Thoracic aorta (tissue), 2 donors: ENCODE measurements at regions not wholly inside any gene's neighbourhood (a gene's known extent, or its start where the extent isn't known, plus 50 kb on each side); places are given as distances from the start of the nearest gene placed in this dataset.

Experiments
- ATAC-seq: fragments of 150-250 bp; one replicate; pipeline ENCODE4 v1.8.0; 2017; ENCODE audit warnings: low read depth; ENCODE audit not compliant: insufficient number of reproducible peaks, low FRiP score
- DNase-seq: peaks from one replicate; pipeline ENCODE4 v3.0.0-alpha.2; 2020; ENCODE audit warnings: low spot score
- H3K27ac ChIP-seq, 2 donors: fragments of 200-600 bp; sonication (generic); 1 replicate in 1 of 2; 2 replicates in 1 of 2; pipeline ENCODE4 v1.5.1; 2016; ENCODE audit warnings: mild to moderate bottlenecking in 2 of 2, moderate library complexity in 2 of 2
- H3K27me3 ChIP-seq: fragments of 200-600 bp; sonication (generic); replicated peaks from 2 replicates; pipeline ENCODE4 v1.6.0; 2016; ENCODE audit warnings: mild to moderate bottlenecking; ENCODE audit not compliant: insufficient read depth
- H3K36me3 ChIP-seq: fragments of 200-600 bp; sonication (generic); one replicate; pipeline ENCODE4 v1.5.1; 2016
- H3K4me1 ChIP-seq, 2 donors: fragments of 200-600 bp; sonication (generic); 1 replicate in 1 of 2; 2 replicates in 1 of 2; pipeline versions ENCODE4 v1.5.1 to v1.6.0; 2016; ENCODE audit warnings: low read depth in 2 of 2, mild to moderate bottlenecking in 1 of 2; ENCODE audit not compliant: control insufficient read depth in 1 of 2
- H3K4me3 ChIP-seq: fragments of 200-600 bp; sonication (generic); 2 replicates; pipeline ENCODE4 v1.5.1; 2016; ENCODE audit warnings: mild to moderate bottlenecking
- H3K9me3 ChIP-seq: fragments of 200-600 bp; sonication (generic); 2 replicates; pipeline ENCODE4 v1.5.1; 2016
- TF ChIP-seq, protein P1 (sequence below): fragments of 200-600 bp; sonication (generic); IDR thresholded peaks from one replicate; pipeline ENCODE4 v1.5.1; 2019; ENCODE audit warnings: antibody characterized with exemption

DNA sequence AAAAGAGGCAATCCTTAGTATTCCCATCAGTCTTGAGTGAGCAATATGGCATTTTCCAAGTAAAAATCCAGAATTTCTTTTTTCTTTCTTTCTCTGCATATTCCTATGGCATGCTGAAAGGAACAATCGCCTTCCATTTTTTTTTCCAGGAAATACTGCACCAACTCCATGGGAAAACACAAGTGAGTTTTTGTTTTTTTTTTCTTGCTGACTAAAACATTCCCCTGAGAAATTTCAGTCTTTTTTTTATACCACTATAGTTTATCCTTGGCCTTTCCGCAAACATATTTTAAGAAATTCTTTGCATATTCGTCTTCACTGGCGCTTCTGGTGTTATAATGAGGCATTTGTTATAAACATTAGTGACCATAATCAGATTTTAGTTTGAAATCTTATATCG is 429.6 kb upstream of the MDFIC2 start:
- Histone ChIP-seq H3K4me3 (no peak overlapping the region), H3K4me1 (peaks cover 0 to 3% of the 10 kb centered on the region in 2 donors), H3K27ac (no peak overlapping the region), H3K9me3 (no peaks in the 10 kb centered on the region), H3K36me3 (no peaks in the 10 kb centered on the region), H3K27me3 (no peaks in the 10 kb centered on the region)
- DNase-seq (no peak), ATAC-seq (no peak)
- TF ChIP-seq, protein P1, sequence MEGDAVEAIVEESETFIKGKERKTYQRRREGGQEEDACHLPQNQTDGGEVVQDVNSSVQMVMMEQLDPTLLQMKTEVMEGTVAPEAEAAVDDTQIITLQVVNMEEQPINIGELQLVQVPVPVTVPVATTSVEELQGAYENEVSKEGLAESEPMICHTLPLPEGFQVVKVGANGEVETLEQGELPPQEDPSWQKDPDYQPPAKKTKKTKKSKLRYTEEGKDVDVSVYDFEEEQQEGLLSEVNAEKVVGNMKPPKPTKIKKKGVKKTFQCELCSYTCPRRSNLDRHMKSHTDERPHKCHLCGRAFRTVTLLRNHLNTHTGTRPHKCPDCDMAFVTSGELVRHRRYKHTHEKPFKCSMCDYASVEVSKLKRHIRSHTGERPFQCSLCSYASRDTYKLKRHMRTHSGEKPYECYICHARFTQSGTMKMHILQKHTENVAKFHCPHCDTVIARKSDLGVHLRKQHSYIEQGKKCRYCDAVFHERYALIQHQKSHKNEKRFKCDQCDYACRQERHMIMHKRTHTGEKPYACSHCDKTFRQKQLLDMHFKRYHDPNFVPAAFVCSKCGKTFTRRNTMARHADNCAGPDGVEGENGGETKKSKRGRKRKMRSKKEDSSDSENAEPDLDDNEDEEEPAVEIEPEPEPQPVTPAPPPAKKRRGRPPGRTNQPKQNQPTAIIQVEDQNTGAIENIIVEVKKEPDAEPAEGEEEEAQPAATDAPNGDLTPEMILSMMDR, result no peak

DNA sequence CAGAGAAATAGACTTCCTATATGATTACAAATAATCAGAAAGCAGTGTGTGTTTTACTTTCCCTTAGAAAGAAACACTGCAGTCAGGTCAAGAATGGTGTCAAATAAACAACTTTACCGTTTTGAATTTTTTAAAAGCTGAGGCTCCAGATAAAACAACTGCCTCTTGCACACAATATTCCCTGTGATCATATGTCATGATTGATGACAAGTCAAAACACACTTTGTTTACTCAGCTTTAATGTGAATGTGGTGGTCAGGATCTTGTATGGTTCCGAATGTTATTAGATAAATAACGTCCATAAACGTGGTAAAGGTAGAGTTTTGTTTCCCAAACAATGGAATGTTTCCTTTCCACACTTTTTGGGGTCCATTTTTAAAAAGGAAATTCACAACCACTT is 428.4 kb upstream of the MDFIC2 start:
- H3K4me3 ChIP-seq, result no peak overlapping the region
- ATAC-seq, result no peak
- H3K36me3 ChIP-seq, result no peaks in the 10 kb centered on the region
- DNase-seq, result no peak
- H3K27ac ChIP-seq, result no peak overlapping the region
- H3K27me3 ChIP-seq, result no peaks in the 10 kb centered on the region
- H3K9me3 ChIP-seq, result no peaks in the 10 kb centered on the region
- TF ChIP-seq, protein P1, result no peak
- H3K4me1 ChIP-seq, result peaks cover 0 to 3% of the 10 kb centered on the region in 2 donors

DNA sequence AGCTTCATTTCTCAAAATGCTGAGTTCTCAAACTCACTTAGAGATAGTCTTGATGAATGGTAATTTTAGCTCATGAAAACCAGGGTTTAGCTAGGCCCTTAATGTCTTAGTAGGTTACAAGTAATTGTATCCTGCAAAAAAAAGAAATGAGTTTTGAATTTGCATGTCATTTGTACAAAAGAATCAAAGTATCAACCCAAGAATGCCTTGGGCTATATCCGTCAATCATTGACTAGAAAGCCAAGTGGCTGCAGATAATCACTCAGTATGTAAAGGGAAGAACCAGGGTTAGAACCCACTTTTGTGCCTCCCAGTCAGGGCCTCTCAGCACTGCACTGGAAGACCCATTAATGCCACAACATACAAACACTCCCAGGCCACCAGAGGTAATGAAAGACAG is 427.6 kb upstream of the MDFIC2 start:
- ATAC-seq (no peak), DNase-seq (no peak)
- no peaks in the 10 kb centered on the region for H3K9me3 ChIP-seq
- H3K27ac ChIP-seq, result no peak overlapping the region
- peaks cover 0 to 3% of the 10 kb centered on the region in 2 donors for H3K4me1 ChIP-seq
- no peak overlapping the region for H3K4me3 ChIP-seq
- H3K36me3 ChIP-seq, result no peaks in the 10 kb centered on the region
- no peaks in the 10 kb centered on the region for H3K27me3 ChIP-seq
- TF ChIP-seq, protein P1, result no peak

DNA sequence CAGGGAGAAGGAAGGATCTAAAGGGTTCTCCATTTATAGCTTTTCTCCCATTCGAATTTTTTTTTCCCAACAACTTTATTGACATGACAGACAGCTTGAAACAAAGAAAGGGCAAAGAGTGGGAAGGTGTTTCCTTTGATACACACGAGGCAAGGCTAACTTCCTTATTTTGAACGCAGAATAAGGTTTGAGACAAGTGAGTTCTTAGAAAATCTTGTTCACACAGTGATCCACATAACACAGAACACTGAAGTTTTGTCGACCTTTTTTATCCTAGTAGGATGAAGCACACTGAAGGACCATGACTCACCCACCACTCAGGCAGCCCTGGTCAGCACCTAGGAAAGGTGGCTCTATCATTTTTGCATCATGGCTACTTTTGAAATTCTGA is 425.8 kb upstream of the MDFIC2 start:
- Histone ChIP-seq H3K4me1 (peaks cover 0 to 3% of the 10 kb centered on the region in 2 donors), H3K4me3 (no peak overlapping the region), H3K27ac (no peak overlapping the region), H3K9me3 (no peaks in the 10 kb centered on the region), H3K36me3 (no peaks in the 10 kb centered on the region), H3K27me3 (no peaks in the 10 kb centered on the region)
- DNase-seq (no peak), ATAC-seq (no peak)
- TF ChIP-seq, protein P1, result no peak

DNA sequence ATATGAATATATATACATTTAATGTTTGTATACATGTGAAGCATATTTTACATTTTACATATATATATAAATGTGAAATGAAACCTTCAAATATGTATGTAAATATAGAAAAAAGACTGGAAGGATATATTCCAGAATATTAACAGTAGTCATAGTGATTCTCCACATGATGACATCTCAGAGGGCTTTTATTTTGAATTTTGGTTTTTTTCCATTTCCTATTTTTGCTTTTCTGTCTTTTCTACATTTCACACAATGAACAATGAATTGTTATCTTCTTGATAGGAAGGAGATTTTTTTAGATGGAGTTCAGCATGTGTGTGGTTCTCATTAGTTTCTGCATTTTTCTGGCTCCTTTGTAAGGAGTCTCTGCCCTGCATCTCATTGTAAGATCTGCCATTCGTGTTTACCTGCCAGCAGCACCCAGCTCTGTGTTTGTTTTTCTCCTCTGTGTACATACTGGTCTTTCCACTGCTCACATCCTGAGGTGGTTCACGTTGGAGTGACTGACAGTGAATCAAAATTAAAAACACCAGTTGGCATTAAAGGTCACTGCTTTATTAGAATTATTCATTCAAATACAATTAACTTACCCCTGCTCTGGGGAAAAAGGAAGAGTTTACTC is 425.3 kb upstream of the MDFIC2 start:
- Histone ChIP-seq H3K36me3 (no peaks in the 10 kb centered on the region), H3K27me3 (no peaks in the 10 kb centered on the region), H3K27ac (no peak overlapping the region), H3K9me3 (no peaks in the 10 kb centered on the region), H3K4me3 (no peak overlapping the region), H3K4me1 (peaks cover 0 to 3% of the 10 kb centered on the region in 2 donors)
- TF ChIP-seq, protein P1, result no peak
- ATAC-seq (no peak), DNase-seq (no peak)
